ENCODE measurements at regions not wholly inside any gene's neighbourhood (a gene's known extent, or its start where the extent isn't known, plus 50 kb on each side); places are given as distances from the start of the nearest gene placed in this dataset.
A peak's percentile ranks its signal among the peaks of the same experiment; 100 is the strongest.
"Not testable (repeated sequence)": the region's sequence is repeated elsewhere in the genome, so short reads cannot be mapped to it uniquely, and the experiment has no call there.

DNA sequence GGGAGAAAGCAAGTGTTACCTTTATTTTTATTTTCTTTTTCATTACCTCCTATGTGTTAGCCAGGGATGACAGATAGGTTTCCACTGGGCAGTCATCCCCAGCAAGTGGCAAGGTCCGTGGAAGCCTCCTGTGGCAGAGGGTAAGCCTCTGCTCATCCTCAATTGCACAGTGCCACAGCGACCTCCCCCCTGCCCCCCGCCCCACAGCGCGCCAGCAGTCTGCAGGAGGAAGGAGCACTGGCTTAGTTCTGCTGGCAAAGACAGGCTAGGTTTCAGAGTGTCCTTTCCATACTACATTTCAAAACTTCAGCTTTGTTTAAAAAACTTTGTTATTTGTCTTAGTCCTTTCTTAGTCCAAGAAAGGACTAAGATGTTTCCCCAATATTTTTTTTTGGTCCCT is 194.7 kb downstream of the EXOC5 start:
- ATAC-seq (no peak), DNase-seq (ENCODE audit: low spot score in 2 of 2) (no peak)
- Mint-ChIP-seq H3K9me3 (no peaks in the 10 kb centered on the region), H3K4me1 (no peaks in the 10 kb centered on the region), H3K36me3 (no peaks in the 10 kb centered on the region), H3K4me3 (no peak overlapping the region), H3K27ac (no peak overlapping the region)

DNA sequence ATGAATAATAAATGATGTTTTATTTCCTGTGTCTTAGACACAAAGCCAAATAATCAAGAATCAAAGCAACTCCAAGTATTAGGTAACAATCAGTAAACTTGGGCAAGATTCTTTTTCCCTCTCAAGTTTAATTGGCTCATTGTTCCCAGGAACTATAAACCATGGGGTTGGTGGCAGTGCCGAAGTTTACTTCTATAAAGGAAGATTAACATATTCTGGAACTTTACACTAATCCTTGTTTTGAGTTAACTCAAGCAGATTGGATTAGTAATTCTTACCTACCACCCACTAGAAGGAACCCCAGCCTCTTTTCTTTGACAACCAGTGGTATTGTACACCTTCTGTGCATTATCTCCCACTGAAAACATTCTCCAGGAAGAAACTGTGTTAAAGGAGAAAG is 197.1 kb downstream of the EXOC5 start:
- no peaks in the 10 kb centered on the region for H3K36me3 Mint-ChIP-seq
- H3K9me3 Mint-ChIP-seq = no peaks in the 10 kb centered on the region
- H3K27ac Mint-ChIP-seq = no peak overlapping the region
- H3K4me1 Mint-ChIP-seq = no peaks in the 10 kb centered on the region
- no peak for DNase-seq (ENCODE audit: low spot score in 2 of 2)
- ATAC-seq = no peak
- H3K4me3 Mint-ChIP-seq = no peak overlapping the region

DNA sequence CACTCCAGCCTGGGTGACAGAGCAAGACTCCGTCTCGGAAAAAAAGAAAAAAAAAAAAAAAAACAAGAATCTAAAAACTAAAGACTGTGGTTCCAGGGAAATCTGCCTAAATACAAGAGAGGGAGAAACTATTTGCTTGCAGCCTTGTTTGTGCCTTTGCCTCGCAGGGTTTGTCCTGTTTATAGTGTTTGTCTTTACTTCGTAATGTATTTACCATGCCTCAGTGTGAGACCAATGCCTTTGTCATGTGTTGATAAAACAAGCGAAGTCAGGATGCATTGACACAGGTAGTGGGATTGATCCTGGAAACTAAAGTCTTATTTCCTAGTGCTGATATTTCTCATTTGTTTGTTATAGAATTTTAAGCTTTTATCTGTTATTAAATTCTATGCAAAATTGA is 199.0 kb downstream of the EXOC5 start:
- ATAC-seq (no peak), DNase-seq (ENCODE audit: low spot score in 2 of 2) (no peak)
- H3K4me1 Mint-ChIP-seq = no peaks in the 10 kb centered on the region
- H3K9me3 Mint-ChIP-seq = no peaks in the 10 kb centered on the region
- no peak overlapping the region for H3K27ac Mint-ChIP-seq
- no peak overlapping the region for H3K4me3 Mint-ChIP-seq
- H3K36me3 Mint-ChIP-seq = no peaks in the 10 kb centered on the region

DNA sequence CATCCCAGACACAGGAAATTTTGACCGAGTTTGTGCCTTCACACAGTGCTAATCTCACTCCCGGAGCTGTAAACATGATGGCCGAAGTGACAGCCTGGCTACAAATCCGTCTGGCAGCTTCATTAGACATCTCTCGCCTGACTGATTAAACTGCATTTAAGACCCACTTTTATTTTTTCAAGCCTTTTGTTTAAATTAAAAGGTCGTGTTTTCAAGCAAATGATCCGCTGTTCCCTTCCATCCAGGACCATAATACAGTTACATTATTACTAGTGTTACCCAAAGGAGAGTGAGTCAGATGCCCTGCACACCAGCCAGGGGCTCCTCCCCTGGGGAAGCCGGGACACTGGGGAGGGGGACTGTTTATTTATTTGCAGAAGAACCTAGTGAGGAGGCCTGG is 200.2 kb downstream of the EXOC5 start:
- no peak overlapping the region for H3K4me3 Mint-ChIP-seq
- no peaks in the 10 kb centered on the region for H3K36me3 Mint-ChIP-seq
- no peaks in the 10 kb centered on the region for H3K4me1 Mint-ChIP-seq
- ATAC-seq (no peak), DNase-seq (ENCODE audit: low spot score in 2 of 2) (no peak)
- H3K9me3 Mint-ChIP-seq = no peaks in the 10 kb centered on the region
- no peak overlapping the region for H3K27ac Mint-ChIP-seq

DNA sequence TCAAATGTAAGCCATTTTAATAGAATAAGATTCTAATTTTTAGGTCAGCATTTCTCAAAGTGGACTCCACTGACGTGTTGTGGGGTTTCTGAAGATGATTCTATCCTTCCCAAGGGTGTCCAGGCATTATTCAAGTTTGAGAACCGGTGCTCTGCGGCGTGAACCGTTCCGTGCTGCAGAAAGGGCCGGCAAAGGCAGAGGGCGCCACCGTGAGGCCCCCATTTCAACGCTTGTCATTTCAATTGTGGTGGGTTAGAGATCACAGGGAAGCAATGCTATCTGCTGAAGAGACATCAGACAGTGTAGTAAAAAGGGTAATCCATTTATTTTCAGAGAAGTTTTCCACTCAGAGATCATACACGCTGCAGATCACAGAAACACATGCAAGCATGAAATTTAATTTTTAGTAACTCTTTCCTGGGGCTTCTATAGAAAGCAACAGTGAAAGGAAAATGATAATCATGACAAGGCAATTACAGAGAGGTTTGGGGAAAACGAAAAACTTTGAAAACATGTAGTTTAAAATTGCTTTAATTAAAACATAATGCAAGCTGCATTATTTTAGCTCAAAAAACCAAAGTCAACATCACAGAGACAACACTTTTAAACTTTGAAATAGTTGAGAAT is 201.7 kb downstream of the EXOC5 start:
- Mint-ChIP-seq H3K36me3 (no peaks in the 10 kb centered on the region), H3K27ac (no peak overlapping the region), H3K4me3 (no peak overlapping the region), H3K4me1 (no peaks in the 10 kb centered on the region), H3K9me3 (no peaks in the 10 kb centered on the region)
- DNase-seq (ENCODE audit: low spot score in 2 of 2) (peak in 1 of 2 donors; percentile 52), ATAC-seq (peak; percentile 72)

DNA sequence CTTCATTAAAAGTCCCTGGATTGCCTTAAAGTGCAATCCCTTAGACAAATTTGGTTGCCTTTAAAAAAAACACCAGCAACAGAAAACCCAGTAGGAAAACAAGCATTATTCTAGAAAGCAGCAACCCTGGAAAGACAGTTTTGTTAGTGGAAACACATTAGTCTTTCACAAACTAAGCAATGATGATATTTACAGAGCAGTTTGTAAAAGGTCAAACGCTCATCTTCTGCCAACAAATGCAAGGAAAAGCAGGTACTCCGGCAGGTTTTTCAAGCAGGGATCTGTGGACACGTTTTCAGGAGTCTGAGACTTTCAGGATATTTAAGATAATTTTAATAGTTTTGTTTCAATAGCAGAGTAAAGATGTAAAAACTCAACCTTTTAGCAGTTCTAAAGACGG is 202.2 kb downstream of the EXOC5 start:
- Mint-ChIP-seq H3K36me3 (no peaks in the 10 kb centered on the region), H3K4me3 (no peak overlapping the region)
- no peak for ATAC-seq

DNA sequence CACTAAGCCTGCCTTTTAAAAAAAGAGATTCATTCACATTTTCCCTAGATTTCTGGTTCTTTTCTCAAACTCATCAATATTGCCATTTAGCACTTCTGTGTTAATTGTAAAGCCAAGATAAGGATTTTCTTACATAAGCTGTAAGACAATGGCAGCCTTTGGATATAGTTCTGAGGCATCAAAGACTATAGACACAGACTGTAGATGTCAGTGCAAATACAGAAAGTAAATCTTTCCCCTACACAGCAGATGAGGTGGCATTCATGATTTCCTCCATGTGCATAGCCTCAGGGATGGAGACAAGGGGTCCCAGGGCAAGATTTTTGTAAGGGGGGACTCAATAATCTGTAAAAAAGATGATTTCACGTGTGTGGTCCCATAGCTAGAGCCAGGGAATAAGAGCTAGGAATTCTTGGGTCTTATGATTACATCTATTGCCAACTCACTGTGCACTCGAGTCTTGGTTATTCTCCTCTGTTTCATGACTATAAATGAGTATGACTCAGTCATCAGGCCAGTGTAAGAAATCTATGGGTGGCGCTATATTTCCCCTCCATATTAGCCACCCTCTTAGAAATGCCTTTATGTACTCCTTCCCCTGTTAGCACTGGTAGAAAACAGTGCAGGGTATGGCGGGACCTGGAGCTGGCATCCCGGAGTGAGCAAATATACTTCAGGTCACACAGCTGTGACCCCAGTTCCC is 207.5 kb downstream of the EXOC5 start:
- Mint-ChIP-seq H3K36me3 (no peaks in the 10 kb centered on the region), H3K9me3 (no peaks in the 10 kb centered on the region), H3K4me1 (peaks cover 7% of the 10 kb centered on the region), H3K4me3 (peak overlapping the region; percentile 14), H3K27ac (peak overlapping the region; percentile 54)
- DNase-seq (ENCODE audit: low spot score in 2 of 2) = no peak
- peak; percentile 31 for ATAC-seq

More for the DNA sequence above, 202.2 kb downstream of the EXOC5 start:
- no peak overlapping the region for H3K27ac Mint-ChIP-seq
- no peaks in the 10 kb centered on the region for H3K4me1 Mint-ChIP-seq
- DNase-seq (ENCODE audit: low spot score in 2 of 2) = no peak
- H3K9me3 Mint-ChIP-seq = no peaks in the 10 kb centered on the region

DNA sequence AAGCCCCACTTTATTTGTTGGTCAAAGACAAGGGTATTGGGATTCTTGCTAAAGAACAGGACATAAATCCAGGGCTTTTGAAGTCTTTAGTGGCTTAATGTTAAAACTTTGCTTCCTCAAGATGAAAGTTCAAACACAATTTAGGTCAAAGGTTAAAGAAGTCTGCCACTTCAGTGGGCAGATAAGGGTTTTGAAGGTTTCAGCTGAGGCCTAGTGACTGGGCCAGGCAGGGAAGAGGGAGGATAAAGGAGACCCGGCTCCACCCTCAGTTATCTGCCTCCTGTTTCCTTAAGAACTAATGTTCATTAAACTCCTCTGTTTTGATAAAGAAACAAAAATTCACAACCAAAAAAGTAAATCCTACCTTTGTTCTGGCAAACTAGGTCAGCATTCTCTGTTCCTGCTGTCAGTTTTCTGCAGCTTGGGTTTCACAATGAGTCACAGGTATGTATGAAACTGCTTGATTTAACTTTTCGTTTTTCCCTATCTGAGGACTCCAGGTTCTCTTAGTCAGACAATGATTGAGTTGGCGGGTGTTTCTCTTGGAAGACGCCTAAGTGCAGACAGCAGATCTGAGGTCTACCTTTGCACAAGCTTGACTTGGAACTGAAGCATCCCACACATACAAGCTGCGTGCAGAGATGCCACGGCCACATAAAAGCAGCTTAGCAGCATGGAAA is 208.3 kb downstream of the EXOC5 start:
- Mint-ChIP-seq H3K4me3 (peak overlapping the region; percentile 14), H3K36me3 (no peaks in the 10 kb centered on the region), H3K27ac (peak overlapping the region; percentile 54), H3K9me3 (no peaks in the 10 kb centered on the region), H3K4me1 (peaks cover 7% of the 10 kb centered on the region)
- no peak for DNase-seq (ENCODE audit: low spot score in 2 of 2)
- ATAC-seq = peak; percentile 93

DNA sequence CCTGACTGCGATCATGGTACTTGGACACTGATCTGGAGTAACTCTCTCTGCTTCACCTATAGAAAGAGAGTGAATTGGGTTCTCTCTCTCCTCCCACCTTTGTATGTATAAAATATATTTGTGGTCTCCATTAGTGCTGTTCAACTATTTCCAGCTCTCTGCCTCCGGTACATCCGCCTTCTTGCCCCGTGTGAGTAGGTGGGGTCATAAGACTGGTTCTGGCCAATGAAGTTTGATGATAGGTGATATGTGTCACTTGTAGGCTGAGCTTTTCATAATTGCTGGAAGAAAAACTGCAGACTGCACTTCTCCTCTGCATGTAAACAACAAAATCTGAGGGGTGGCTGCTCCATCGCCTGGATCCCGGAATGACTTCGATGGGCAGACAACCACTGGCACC is 210.4 kb downstream of the EXOC5 start:
- ATAC-seq (no peak), DNase-seq (ENCODE audit: low spot score in 2 of 2) (no peak)
- Mint-ChIP-seq H3K27ac (no peak overlapping the region), H3K36me3 (no peaks in the 10 kb centered on the region), H3K4me1 (peaks cover 7% of the 10 kb centered on the region), H3K4me3 (no peak overlapping the region), H3K9me3 (no peaks in the 10 kb centered on the region)

DNA sequence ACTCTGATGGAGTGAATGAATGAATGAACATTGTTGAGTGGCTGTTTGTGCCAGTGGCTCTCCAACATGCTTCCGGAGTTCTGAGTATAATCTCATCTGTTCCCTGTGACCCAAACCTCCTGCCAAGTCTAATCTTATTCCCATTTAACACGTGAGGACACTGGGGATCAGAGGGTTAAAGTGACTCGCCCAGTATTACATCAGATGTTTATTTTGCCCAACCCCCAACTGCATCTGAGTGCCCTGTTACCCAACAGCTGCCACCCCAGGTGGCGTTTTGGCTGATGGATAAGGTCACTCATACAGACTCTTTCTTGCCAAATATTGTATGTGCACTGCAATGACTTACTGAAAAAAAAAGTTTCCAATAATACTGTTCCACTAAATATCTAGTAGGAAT is 210.9 kb downstream of the EXOC5 start:
- DNase-seq (ENCODE audit: low spot score in 2 of 2) = no peak
- Mint-ChIP-seq H3K4me1 (peaks cover 7% of the 10 kb centered on the region), H3K27ac (no peak overlapping the region), H3K9me3 (no peaks in the 10 kb centered on the region), H3K36me3 (no peaks in the 10 kb centered on the region), H3K4me3 (no peak overlapping the region)
- no peak for ATAC-seq

DNA sequence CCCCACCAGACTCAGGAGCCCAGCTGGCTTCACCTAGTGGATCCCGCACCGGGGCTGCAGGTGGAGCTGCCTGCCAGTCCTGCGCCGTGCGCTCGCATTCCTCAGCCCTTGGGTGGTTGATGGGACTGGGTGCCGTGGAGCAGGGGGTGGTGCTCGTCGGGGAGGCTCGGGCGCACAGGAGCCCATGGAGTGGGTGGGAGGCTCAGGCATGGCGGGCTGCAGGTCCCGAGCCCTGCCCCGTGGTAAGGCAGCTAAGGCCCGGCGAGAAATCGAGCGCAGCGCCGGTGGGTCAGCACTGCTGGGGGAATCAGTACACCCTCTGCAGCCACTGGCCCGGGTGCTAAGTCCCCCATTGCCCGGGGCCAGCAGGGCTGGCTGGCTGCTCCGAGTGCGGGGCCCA is 212.2 kb downstream of the EXOC5 start:
- H3K4me1 Mint-ChIP-seq; H3K4me3 Mint-ChIP-seq; H3K27ac Mint-ChIP-seq; ATAC-seq; DNase-seq (ENCODE audit: low spot score in 2 of 2); H3K36me3 Mint-ChIP-seq; H3K9me3 Mint-ChIP-seq: not testable (repeated sequence)

DNA sequence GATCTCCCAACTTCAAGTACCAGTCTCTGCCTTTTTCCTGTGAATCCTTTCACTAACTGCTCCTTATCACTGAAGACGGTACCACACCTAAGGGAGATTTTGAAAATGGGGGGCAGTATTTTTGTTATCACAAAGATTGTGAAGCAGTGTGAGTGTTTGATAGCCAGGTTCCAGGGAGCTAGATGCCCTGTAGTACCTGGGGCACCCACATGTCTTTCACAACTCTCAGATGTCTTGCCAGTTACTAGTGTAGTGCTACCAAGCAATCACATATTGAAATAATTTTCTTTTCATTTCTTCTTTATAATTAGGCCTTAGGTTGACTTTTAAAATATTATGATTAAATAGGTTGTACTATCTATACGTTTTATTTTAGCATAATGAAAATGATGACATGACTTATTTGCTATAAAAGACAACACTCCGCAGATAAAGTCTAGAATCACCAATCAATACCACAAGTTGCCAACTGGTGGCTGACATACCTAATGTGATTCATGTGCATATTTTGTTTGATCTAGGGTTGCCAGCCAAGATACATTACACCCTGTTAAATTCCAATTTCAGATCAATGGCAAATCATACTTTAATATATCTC is 215.9 kb downstream of the EXOC5 start:
- no peak for ATAC-seq
- Mint-ChIP-seq H3K27ac (no peak overlapping the region), H3K4me3 (no peak overlapping the region), H3K36me3 (no peaks in the 10 kb centered on the region), H3K4me1 (no peaks in the 10 kb centered on the region), H3K9me3 (no peaks in the 10 kb centered on the region)
- no peak for DNase-seq (ENCODE audit: low spot score in 2 of 2)

DNA sequence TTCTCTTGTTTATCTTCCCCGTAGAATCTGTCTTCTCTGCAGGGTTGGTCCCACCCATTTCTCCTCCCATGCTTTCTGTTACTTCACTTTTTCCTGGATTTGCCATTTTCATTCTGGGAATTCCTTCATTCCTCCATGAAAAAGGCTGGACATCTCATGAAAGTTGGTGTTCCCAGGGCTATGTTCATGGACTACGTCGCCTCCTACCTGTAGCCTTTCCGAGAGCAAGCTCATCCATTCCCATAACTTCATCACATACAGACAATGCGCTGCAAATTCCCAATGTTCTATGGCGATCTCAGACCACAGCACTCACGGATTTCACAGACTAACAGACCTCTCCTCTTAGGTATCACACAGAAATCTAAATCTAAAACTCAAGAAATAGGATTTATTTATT is 217.1 kb downstream of the EXOC5 start:
- Mint-ChIP-seq H3K4me3 (no peak overlapping the region), H3K9me3 (no peaks in the 10 kb centered on the region), H3K36me3 (no peaks in the 10 kb centered on the region), H3K27ac (no peak overlapping the region), H3K4me1 (no peaks in the 10 kb centered on the region)
- ATAC-seq (no peak), DNase-seq (ENCODE audit: low spot score in 2 of 2) (no peak)

DNA sequence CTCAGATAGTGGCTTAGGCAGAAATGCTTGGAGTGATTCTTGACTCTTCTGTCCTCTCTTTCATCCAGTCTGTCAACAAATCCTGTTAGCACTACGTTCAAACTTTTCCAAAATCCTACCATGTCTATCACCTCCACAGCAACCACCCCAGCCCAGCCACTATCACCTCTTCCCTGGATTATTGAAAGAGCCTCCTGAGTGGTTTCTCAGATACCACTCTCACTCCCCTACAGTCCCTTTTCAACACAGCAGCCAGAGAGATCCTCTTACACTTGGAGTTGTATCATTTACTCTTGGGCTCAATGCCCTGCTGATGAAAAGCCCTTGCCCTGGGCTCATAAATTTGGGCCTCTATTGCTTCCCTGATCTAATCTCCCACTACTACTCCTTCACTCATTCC is 218.9 kb downstream of the EXOC5 start:
- Mint-ChIP-seq H3K36me3 (no peaks in the 10 kb centered on the region), H3K27ac (no peak overlapping the region), H3K4me3 (no peak overlapping the region), H3K9me3 (no peaks in the 10 kb centered on the region), H3K4me1 (no peaks in the 10 kb centered on the region)
- ATAC-seq (no peak), DNase-seq (ENCODE audit: low spot score in 2 of 2) (no peak)

DNA sequence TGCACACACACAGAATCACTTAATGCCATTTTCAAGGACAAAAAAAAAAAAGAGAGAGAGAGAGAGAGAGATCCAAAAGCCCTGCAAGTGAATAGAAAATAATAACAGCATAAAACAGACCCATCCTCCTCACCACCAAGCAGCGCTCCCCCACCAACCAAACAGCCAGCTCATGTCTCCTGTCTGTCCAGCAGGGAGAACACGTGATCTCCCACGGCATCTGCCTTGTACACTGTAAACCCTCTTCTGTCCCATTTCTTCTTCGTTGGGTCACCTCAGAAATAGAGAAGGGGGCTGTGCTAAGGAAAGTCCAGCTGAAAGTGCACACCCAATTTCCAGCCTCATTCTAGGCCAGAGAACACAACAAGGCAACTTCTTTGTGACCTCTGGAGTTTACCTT is 222.5 kb downstream of the EXOC5 start:
- DNase-seq (ENCODE audit: low spot score in 2 of 2) (no peak), ATAC-seq (no peak)
- Mint-ChIP-seq H3K36me3 (no peaks in the 10 kb centered on the region), H3K4me1 (no peaks in the 10 kb centered on the region), H3K27ac (no peak overlapping the region), H3K9me3 (peaks cover 3% of the 10 kb centered on the region), H3K4me3 (no peak overlapping the region)

Data from stimulated activated effector memory CD8-positive, alpha-beta T cell treated with anti-CD3 and anti-CD28 coated beads, Interleukin-12 subunit alpha, Interleukin-12 subunit beta, amount 100 ng/mL, for 72 hours (primary cell).